Inferior parietal cortex (tissue), 1 donor: ENCODE measurements at regions not wholly inside any gene's neighbourhood (a gene's known extent, or its start where the extent isn't known, plus 50 kb on each side); places are given as distances from the start of the nearest gene placed in this dataset.
"Not testable (repeated sequence)": the region's sequence is repeated elsewhere in the genome, so short reads cannot be mapped to it uniquely, and the experiment has no call there.

Source experiments
- DNase-seq: peaks from one replicate; pipeline ENCODE4 v3.0.0-alpha.2; 2016; ENCODE audit errors: extremely low spot score

- DNase-seq, result not testable (repeated sequence)
Measured at GRCh38 chr4:130767384-130767783, 1671.4 kb downstream of the C4orf33 start.

GRCh38 chr4:130772966-130773365 is 1677.0 kb downstream of the C4orf33 start:
- not testable (repeated sequence) for DNase-seq

GRCh38 chr4:130808492-130808891 is 1712.5 kb downstream of the C4orf33 start:
- no peak for DNase-seq

- no peak for DNase-seq
Measured at GRCh38 chr4:130812117-130812765, 1716.3 kb downstream of the C4orf33 start.

- no peak for DNase-seq
Measured at GRCh38 chr4:130814896-130815295, 1718.9 kb downstream of the C4orf33 start.

- no peak for DNase-seq
Measured at GRCh38 chr4:130820448-130820847, 1724.5 kb downstream of the C4orf33 start.

GRCh38 chr4:130825284-130825683 is 1729.3 kb downstream of the C4orf33 start:
- no peak for DNase-seq

GRCh38 chr4:130850019-130850524 is 1754.1 kb downstream of the C4orf33 start:
- DNase-seq, result no peak

- DNase-seq, result no peak
Measured at GRCh38 chr4:130851107-130851506, 1755.2 kb downstream of the C4orf33 start.

GRCh38 chr4:130851932-130852331 is 1756.0 kb downstream of the C4orf33 start:
- DNase-seq, result no peak

GRCh38 chr4:130855533-130855932 is 1759.6 kb downstream of the C4orf33 start:
- DNase-seq, result no peak

GRCh38 chr4:130859991-130860390 is 1764.0 kb downstream of the C4orf33 start:
- no peak for DNase-seq

GRCh38 chr4:130896920-130897319 is 1801.0 kb downstream of the C4orf33 start:
- DNase-seq, result no peak

GRCh38 chr4:130901321-130901720 is 1805.4 kb downstream of the C4orf33 start:
- DNase-seq, result no peak

- no peak for DNase-seq
Measured at GRCh38 chr4:130922955-130923354, 1827.0 kb downstream of the C4orf33 start.

GRCh38 chr4:130955520-130955919 is 1859.6 kb downstream of the C4orf33 start:
- DNase-seq, result no peak

GRCh38 chr4:130985371-130985770 is 1889.4 kb downstream of the C4orf33 start:
- no peak for DNase-seq

- DNase-seq, result no peak
Measured at GRCh38 chr4:130995988-130996387, 1900.0 kb downstream of the C4orf33 start.

GRCh38 chr4:131001371-131001770 is 1905.4 kb downstream of the C4orf33 start:
- DNase-seq, result no peak

GRCh38 chr4:131002132-131002531 is 1906.2 kb downstream of the C4orf33 start:
- DNase-seq, result no peak

- no peak for DNase-seq
Measured at GRCh38 chr4:131006388-131006787, 1910.4 kb downstream of the C4orf33 start.

GRCh38 chr4:131011961-131012360 is 1916.0 kb downstream of the C4orf33 start:
- DNase-seq, result not testable (repeated sequence)

- DNase-seq, result no peak
Measured at GRCh38 chr4:131013226-131013625, 1917.3 kb downstream of the C4orf33 start.

GRCh38 chr4:131026771-131027170 is 1930.8 kb downstream of the C4orf33 start:
- DNase-seq, result no peak
